Epithelial cell of prostate (primary cell): ENCODE measurements at regions not wholly inside any gene's neighbourhood (a gene's known extent, or its start where the extent isn't known, plus 50 kb on each side); places are given as distances from the start of the nearest gene placed in this dataset.

Experiments used
- DNase-seq: peaks from one replicate; pipeline ENCODE4 v3.0.0-alpha.2; 2011; ENCODE audit warnings: low read depth, low spot score
- H3K27ac ChIP-seq: fragments of 450-650 bp; 2 replicates; pipeline ENCODE4 v1.5.1; 2017; ENCODE audit warnings: mild to moderate bottlenecking

DNA sequence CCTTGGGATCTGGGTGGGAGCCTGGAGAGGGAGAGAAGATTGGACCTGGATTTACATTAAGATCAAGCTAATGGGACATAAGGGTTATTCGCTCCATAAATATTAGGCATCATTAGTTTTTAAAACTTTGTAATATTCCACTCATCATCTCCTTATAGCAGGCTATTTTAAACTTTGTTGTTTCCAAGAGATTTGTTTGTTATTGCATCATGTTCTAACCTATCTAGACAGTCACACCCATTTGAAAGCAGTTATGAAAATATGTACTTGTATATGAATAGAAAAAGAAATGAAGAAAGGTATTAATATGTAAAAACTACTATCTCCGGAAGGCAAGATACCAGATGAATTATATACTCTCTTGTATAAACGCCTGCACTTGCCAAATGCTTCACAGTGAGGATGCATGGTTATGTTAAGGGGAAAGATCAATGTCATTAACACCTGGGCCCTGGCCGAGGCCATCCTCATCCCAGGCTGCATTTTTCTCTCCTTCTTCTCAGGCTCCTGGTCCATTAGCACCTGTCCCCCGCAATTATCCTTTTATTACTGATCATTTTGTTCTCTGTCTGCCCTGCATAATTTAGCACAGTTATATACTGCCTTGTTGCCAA is 468.2 kb downstream of the MATN1 start:
- DNase-seq = no peak
- no peak overlapping the region for H3K27ac ChIP-seq

DNA sequence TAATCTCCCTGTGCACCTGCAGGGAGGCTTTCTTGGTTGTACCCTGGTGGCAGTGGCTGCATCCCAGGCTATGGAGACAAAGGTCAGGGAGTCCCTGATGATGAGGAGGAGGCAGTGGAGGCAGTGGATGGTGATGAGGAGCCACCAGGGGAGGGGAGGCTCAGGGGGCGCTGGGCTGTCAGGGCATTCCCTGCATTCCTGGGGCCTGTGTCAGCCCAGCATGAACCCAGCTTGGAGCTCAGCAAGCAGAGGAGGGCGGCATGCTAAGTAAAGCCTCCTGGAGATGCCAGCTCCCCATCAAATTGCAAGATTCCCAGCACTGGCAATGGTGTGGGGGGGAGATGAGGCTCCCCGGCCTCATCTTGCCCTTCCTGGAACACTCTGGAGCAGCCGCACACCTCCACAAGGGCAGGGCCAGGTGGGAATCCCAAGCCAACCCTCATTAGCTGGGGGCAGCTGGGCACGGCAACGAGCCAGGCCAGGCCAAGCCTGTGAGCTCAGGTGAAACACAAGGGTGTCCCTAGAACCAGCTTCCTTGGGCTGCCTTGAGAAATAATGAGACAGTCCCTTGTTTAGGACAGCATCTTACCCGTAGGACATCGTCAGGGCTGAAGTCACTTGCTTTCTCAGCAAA is 469.5 kb downstream of the MATN1 start:
- H3K27ac ChIP-seq = no peak overlapping the region
- DNase-seq = no peak

DNA sequence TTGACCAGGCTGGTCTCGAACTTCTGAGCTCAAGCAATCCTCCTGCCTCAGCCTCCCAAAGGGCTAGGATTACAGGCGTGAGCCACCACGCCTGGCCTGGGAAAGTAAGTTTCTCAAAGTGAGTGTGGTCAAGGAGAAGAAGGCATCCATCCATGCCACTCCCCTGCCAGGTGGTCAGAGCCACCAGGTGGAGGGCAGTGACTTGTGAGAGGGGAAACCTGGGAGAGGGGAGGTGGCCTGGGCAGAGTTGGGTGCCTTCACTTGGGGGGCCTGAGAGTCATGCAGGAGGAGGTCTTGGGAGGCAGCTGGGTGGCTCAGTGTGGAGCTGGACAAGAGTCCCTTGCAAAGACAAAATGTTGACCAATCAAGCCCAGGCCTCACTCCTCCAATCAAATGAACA is 470.0 kb downstream of the MATN1 start:
- no peak overlapping the region for H3K27ac ChIP-seq
- no peak for DNase-seq

DNA sequence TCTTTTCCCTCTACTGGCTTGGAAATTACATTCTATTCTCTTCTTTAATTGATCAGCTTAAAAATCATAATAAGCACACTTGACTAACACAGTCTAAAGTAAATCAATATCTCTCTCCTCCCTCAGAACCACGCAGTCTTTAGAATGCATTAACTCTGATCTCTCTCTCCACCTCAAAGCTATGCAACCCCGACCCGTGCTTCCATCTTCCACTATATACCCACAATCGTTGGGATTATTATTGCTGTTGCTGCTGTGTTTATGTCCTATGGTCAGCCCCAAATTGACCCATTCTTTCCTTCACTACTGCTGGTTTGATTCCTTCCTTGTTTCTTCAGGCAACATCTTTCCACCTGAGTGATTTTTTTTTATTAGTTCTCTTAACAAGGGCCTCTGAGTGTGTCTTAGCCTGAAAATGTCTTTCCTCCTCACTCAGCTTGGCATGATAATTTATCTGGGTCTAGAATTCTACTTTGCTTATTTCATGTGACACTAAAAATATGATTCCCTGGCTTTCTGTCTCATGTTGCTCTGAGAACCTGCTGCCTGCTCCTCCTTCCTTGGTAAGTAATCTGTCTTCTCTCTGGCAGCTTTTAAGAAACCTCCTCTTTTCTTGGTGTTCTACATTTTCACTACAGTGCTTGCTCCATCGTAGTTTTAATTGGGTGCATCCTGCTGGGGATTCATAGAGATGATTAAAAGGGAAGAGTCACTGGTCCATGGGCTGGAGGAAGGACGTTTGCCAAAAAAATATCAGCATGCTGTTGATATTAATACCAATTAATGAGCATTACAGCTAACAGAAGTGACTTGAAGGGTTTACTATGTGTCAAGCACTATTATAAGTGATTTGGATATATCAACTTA is 472.2 kb downstream of the MATN1 start:
- no peak overlapping the region for H3K27ac ChIP-seq
- DNase-seq = no peak

DNA sequence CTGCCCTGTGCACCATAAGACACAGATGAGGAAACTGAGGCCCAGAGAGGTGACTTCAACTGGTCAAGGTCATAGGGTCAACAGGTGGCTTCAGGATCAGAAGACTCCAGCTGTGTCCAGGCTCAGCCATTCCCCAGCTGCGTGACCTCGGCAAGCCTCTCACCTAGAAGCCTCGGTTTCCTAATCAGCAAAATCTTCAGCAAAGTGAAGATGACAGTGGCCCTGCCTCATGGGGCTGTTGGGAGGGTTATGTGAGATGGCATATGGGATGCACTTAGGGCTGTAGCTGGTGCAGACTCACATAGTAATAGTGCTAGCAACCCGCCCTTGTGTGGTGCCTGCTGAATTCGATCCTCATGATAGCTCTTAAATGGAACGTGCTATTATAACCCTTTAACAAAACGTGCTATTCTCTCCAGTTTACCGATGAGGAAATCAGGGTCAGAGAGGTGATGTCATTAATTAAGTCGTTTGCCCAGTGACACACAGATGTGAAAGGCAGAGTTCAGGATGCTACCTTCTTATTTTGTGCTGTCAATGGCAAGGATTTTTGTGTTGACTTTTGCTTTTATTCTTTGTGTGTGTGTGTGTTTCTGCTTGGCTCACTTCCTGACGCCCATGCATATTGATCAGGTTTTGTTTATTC is 472.9 kb downstream of the MATN1 start:
- no peak overlapping the region for H3K27ac ChIP-seq
- DNase-seq = no peak

DNA sequence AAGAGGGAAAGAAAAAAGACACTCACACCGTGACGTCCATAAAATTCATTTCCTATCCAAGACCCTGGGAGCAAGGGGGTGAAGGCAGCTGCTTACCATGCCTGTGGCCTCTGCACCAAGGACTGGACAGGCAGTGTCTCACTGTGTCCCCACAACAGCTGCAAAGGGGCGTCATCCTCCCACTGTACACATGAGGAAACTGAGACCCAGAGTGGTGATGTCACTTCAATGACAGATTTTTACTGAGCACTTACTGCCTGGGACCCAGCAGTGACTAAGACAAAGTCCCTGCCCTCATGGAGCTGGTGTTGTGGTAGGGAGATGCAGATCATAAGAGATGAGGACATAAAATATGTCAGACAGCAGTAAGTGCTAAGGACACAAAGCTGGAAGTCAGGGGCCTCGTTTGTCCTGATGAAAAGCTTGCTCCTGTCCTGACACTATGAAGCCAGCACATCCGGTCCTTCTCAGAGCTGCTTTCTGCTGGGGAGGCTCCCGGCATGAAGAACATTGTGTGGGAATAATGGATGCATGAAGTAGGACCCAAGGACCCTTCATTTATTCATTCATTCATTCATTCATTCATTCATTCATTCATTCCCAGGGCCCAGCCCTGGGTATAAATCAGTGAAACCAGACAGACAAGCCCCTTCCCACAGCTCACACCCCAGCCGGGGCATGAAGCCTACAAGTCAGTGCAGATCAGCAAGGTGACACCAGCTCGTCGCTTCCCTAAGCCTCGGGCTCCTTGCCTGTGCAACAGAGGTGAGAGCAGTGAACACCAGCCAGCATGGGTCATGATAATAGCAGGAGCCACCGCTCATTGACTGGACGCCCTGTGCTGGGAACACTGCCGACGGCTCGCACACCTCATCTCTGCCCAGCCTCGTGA is 473.7 kb downstream of the MATN1 start:
- H3K27ac ChIP-seq = no peak overlapping the region
- DNase-seq = no peak

DNA sequence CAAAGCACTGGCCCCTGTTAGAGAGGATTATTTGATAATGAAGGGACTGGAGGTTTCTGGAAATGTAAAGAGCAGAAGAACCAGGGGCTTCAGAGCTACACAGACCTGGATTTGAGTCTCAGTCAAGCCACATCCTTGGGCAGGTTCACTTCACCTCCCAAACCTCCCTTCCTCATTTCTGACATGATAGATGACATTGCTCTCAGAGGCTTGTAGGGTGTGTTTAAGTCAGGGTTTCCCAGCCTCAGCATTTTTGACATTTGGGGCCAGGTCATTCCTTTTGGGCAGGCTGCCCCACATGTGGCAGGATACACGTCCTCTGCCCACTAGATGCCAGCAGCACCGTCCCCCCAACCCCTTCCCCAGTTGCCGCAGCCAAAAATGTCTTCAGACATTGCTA is 474.6 kb downstream of the MATN1 start:
- DNase-seq = no peak
- no peak overlapping the region for H3K27ac ChIP-seq

DNA sequence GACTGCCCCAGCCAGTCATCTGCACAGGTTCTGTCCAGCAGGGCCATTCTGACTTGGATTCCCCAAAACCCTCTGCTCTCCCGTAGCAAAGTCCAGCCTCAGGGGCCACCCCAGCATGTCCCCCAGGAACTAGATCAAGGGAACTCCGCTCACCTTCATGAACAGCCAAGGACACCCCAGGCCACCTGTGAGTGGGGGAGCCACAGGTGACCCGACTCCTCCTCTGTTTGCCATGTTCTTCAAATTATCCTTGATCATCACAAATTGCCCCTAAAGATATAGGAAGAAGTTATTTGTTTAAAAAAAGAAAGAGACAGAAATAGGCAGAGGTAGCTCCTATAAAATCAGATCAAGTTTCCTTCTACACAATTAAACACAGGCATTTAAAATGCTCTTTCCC is 475.0 kb downstream of the MATN1 start:
- DNase-seq = no peak
- no peak overlapping the region for H3K27ac ChIP-seq

DNA sequence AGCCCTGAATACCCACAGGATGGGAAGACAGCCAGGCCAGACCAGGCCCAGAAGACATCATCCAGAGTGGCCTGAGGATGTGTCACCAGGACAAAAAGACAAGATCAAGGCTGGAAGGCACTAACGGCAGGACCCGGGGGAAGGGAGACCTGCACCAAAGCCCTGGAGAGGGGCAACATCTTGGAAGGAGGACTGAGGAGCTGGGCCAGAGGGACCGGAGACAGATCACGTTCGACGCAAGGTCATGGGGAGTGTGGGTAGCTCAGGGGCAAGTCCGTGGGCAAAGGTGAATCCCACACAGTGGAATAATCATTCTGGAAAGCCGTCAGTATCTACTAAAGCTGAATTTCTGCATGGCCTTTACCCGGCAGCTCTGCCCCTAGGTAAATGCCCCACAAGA is 478.6 kb downstream of the MATN1 start:
- DNase-seq = no peak
- no peak overlapping the region for H3K27ac ChIP-seq

DNA sequence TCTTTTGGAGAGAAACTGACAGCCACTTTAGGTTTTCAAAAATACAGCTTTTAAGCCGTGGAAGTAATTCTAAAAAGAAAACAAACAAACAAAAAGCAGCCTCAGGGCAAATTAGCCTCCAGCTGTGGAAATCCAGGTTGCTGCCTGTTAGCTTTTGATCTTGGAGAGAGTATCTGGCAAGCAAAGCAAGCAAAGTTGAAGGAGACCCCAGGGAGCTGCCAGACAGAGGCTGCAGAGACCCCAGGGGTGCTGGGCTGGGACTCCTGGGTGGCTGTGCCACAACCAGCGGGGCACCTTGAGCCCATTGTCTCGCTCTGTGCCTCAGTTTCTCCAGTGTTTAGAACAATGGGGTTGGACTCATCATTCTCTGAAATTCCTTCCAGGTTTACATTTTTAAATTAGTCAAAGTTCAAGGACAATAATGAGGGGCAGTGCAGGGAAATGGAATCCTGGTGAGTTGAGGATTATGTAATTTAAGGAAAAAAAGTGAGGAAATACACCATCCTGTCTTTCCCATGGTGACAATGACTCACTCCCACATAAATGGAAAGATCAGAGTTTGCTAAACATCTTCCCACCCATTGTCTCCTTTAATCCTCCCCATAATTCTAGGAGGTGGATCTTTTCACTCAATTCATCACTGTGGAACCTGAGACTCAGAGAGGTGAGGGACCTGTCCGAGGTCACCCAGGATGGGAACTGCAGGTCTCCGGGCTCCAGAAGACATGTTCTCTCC is 480.5 kb downstream of the MATN1 start:
- DNase-seq = no peak
- H3K27ac ChIP-seq = no peak overlapping the region

DNA sequence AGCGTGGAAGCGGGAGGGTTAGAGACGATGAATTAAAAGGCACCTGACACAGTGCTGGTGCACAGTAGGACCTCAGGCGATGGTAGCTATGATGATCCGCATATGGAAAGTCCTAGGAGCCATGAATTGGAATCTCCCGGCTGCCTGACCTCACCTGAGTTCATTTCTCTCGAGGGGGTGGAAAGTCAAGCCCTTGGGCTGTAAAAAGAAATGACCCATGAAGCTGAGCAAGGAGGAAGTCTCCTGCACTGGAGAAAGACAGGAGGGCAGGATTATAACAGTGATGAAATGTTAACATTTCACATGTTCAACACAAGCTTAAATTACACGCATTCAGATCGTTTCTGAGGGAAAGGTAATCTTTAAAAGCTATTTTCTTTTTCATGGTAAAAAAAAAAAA is 481.2 kb downstream of the MATN1 start:
- DNase-seq = no peak
- no peak overlapping the region for H3K27ac ChIP-seq

DNA sequence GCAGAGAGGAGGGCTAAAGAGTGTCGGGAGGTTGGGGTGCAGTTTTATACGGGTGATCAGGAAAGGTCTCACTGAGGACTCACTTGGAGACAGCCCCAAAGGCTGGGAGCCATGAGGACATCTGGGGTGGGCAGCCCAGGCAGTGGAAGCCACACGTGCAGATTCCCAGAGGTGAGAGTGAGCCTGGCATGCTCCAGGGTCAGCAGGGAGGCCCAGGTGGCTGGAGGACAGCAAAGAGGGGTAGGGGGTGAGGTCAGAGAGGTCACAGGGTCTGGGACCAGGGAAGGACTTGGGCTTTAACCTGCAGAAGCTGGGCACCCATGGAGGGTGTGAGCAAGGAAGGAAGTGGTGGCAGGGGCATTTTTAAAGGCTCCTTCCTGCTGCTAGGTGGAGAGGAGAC is 481.7 kb downstream of the MATN1 start:
- no peak for DNase-seq
- H3K27ac ChIP-seq = no peak overlapping the region

DNA sequence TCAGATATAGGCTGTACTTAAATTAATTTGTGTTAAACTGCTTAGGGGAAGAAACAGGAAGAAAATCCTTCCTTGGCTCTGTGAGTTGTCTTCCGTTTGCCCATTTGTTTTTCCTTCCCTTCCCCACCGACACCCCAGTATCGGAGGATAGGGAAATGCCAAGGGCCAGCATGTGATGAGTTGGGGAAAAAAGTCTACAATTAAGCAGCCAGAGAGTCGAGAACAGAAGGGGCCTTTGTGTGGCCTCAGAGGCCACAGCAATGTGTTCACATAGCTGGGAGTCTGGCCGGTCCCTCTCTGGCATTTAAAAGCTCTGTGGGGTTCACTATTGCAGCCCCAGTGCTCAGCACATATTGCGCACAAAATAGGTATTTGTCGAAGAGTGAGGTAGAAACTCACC is 489.3 kb downstream of the MATN1 start:
- DNase-seq = no peak
- no peak overlapping the region for H3K27ac ChIP-seq

DNA sequence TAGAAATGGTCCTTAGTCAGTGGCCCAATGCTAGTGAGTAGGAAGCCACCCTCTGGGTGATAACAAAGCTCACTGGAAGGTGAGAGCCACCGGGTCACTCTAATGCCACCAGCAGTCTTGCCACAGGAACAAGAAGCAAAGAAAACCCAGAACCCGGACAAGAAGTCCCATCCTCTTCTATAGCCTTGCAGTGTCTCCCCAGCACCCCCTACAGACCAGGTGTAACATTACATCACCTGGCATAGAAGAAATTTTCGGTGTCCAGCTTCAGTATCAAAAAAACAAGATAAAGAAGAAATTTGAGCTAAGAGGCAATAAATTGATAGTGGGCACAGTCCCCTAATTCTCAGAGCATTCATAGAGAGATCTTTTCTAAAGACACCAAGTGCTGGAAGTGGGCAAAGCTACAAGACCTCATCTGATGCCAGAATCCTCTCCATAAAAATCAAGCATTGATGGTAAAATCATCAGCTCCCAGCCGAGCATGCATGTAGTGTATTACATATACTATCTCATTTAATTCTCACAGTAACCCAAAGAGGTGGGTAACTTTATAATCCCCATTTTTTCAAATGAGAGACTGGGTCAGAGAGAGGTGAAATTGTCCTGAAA is 491.0 kb downstream of the MATN1 start:
- no peak for DNase-seq

DNA sequence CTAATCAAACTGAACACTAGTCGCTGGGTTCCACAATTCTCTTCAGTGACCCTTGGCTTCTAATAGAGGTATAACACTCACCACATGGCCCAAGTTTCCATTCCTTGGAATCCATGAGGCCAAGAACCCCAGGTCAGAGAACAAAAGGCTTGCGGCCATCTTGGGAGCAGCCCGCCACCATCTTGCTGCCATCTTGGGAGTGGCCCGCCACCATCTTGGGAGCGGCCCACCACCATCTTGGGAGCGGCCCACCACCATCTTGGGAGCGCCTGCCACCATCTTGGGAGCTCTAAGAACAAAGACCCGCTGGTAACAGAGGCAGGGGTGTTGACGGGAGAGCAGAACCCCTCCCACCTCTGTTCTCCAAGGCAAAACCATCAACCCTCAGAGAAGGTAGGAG is 493.4 kb downstream of the MATN1 start:
- H3K27ac ChIP-seq = no peak overlapping the region
- no peak for DNase-seq

More for the DNA sequence above, 491.0 kb downstream of the MATN1 start:
- no peak overlapping the region for H3K27ac ChIP-seq

DNA sequence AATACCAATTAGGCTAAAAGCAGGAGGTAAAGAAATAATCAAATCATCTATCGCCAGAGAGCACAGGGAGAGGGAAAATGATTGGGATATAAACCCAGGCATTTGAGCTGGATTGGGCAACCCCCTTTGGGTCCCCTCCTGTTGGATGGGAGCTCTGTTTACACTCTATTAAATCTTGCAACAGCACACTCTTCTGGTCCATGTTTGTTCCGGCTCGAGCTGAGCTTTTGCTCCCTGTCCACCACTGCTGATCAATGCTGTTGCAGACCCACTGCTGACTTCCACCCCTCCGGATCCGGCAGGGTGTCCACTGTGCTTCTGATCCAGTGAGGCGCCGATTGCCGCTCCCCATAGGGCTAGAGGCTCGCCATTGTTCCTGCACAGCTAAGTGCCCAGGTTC is 493.8 kb downstream of the MATN1 start:
- no peak for DNase-seq
- H3K27ac ChIP-seq = no peak overlapping the region

DNA sequence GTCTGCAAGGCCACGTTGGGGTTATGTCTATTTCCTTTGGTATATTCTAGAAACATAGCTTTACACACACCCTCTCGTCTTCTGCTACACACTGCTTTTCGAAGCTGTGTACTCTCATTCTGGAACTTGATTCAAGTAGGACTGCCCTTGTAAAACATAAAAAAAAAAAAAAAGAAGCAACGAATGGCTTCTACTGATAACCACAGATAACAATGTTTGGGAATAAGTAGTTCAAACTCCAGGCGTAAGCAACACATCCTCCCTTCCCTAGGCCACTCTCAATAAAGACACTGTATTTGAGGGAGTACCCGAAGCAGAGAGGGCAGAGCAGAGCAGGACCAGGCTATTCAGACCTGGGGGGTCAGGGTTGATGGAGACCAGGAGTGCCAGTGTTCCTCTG is 496.7 kb downstream of the MATN1 start:
- no peak for DNase-seq
- no peak overlapping the region for H3K27ac ChIP-seq

DNA sequence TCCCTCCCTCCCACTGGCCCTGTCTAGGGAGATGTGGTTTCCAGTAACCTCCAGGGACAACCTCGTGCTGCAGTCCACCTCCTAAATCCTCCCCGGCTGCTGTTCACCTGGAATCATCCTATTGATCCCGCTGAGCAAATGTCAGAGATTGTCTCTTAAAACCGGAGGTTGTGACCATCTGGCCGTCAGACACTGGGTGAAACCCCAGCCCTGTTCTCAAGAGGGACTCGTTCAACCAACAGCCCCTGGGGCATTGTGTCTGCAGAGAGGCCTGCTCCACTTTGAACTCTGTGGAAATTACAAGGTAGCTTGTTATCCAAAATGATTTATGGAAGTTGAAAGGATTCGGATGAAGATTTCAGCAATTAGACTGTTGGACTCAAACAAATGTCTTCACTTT is 498.0 kb downstream of the MATN1 start:
- DNase-seq = no peak
- no peak overlapping the region for H3K27ac ChIP-seq

DNA sequence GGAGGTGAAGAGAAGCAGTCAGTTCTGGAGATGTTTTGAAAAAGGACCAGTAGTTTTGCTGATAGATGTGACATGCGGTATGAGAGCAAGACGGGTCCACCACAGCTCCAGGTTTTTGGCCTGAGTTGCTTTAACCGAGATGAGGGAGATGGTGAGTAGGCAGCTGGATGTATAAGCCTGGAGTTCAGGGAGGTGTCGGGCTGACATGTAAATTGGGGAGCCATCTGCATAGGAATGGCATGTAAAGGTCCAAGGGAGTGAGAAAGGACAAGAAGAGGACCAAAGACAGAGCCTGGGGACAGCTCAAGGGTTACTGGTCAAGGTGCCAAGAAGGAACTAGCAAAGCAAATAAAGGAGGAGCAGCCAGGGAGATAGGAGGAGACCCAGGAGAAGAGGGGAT is 503.7 kb downstream of the MATN1 start:
- no peak for DNase-seq

More for the DNA sequence above, 503.7 kb downstream of the MATN1 start:
- no peak overlapping the region for H3K27ac ChIP-seq
